Fibroblast of peridontal ligament (primary cell): ENCODE measurements at regions not wholly inside any gene's neighbourhood (a gene's known extent, or its start where the extent isn't known, plus 50 kb on each side); places are given as distances from the start of the nearest gene placed in this dataset.
"Not testable (repeated sequence)": the region's sequence is repeated elsewhere in the genome, so short reads cannot be mapped to it uniquely, and the experiment has no call there.

Experiments
- DNase-seq: peaks from one replicate; pipeline ENCODE4 v3.0.0-alpha.2; 2010; ENCODE audit errors: extremely low read depth

GRCh38 chr17:445839-446238 lies 93.2 kb upstream of the RPH3AL start, which contains the start of gene RFLNB:
RFLNB (minus strand) TSS chr17:445939.
- not testable (repeated sequence) for DNase-seq

GRCh38 chr17:444879-445454 lies 92.4 kb upstream of the RPH3AL start:
- no peak for DNase-seq

DNA sequence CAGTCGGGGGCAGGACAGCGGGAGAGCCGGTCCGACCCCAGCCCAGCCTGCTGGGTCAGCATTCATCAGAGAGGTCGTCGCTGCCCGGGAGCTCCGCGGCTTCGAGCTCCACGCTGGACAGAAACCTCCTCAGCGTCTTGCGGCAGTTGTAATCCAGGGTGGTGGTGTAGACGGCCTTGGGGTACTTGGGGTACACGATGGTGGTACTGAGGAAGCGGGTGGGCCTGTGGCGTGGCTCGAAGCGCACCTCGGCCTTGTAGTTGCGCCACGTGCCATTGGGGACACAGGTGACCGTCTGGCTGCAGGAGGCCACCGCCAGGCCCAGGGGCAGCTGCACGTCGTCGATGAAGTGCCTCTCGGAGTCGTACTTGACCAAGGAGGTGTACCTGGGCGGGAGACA lies 90.5 kb upstream of the RPH3AL start:
- no peak for DNase-seq

DNA sequence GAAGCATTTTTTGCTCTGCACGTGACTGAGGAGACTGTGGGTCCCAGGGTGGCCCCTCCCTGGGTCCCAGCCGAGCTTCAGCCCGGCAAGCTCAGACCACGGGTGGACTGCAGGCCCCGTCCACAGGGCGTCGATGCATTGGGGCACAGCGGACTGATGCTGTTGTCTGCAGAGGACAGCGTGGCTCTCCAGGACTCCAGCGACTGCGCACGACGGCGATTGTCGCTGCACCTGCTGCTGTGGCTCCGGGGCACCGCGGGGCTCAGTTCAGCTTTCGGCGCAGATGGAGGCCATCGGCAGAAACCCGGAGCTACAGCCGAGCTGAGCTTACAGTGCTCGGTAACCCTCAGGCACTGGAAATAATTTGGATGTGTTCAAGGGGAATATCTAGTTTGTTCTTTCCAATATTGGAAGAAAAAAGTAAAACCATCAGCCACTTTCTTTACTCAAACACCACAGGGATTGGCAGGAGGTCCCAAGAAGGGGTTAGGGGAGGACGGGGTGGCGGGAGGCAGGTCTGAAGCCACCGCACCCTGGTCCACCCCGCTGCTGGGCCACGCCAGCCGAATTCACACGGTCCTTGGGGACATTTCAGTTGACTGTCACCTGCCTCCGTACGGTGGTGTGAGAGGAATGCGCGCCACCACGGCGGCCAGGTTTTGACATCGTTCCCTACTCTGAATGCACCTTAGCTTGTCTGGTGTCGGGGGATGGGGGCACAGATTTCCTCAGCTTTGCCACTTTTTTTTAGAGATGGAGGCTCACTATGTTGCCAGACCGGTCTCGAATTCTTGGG lies 88.7 kb upstream of the RPH3AL start:
- no peak for DNase-seq

DNA sequence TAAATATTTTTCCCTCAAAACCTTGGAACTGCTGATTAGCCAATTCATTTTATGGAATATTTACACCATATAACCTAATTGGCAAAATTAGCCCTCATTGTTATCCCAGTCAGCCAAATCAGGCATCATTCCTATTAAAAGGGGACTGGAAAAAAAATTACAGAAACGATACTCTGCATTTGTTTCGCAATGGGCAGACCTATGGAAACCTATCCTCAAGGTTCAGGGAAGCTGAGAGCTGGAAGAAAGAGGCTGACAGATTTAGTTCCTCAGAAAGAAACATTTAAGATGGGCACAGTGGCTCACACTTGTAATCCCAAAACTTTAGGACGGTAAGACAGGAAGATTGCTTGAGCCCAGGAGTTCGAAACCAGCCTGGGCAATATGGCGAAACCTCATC lies 85.6 kb upstream of the RPH3AL start:
- no peak for DNase-seq

DNA sequence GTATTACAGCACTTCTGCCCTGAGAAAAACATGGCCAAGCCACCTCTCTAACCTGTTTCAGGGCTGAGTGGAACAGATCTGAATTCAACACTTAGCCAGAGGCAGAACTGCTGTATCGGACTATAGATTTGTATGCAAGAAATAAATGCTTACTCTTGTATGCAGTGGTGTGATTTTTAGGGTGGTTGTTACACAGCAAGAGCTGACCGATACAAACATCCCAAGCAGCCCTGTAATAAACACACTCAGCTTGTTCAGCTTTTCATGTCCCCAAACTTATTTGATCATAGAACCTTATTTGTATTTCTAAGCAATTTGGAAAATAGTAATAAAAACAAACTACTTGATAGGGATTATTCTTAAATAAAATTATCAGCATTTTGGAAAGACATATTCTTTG lies 84.9 kb upstream of the RPH3AL start:
- DNase-seq: no peak

DNA sequence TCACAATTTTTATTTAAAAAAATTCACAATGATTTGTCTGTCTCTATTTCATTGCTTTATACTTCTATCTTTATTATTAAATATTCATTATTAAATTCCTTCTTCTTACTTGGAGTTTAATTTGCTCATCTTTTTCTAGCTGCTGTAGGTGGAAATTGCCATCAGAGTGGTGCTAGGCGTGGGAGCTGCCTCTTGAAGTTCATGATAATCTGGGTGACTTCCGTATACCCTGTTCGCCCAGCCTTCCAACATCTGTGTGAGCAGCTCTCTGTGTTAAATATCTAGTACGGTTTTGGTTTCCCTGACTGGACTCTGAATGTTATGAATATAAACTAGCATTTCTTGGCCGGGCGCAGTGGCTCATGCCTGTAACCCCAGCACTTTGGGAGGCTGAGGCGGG lies 84.0 kb upstream of the RPH3AL start:
- DNase-seq: no peak

- not testable (repeated sequence) for DNase-seq
Observed at GRCh38 chr17:432471-432870, 79.9 kb upstream of the RPH3AL start.

GRCh38 chr17:431494-431893 lies 78.9 kb upstream of the RPH3AL start:
- DNase-seq: no peak

GRCh38 chr17:429589-429988 lies 77.0 kb upstream of the RPH3AL start:
- no peak for DNase-seq

GRCh38 chr17:428414-428813 lies 75.8 kb upstream of the RPH3AL start:
- DNase-seq: no peak

- no peak for DNase-seq
Observed at GRCh38 chr17:427891-428290, 75.3 kb upstream of the RPH3AL start.

DNA sequence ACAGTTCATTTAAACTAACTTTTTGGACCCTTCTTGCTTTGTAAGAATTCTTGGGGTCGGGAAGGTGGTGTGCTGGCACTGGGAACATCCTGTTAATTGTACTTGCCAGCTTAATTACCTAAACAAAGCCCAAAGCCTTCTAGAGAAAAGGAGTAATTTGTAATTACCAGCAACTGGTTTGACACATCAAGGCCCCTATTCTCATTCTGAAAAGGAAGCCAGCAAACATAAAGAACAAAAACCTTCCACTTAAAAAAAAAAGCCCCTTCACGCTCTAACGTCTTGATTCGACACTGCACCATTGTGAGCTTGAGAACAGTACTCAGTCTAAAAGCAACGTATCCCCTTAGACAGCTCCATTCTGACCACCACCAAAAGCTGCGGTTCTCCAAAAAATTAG lies 74.7 kb upstream of the RPH3AL start:
- DNase-seq: no peak

DNA sequence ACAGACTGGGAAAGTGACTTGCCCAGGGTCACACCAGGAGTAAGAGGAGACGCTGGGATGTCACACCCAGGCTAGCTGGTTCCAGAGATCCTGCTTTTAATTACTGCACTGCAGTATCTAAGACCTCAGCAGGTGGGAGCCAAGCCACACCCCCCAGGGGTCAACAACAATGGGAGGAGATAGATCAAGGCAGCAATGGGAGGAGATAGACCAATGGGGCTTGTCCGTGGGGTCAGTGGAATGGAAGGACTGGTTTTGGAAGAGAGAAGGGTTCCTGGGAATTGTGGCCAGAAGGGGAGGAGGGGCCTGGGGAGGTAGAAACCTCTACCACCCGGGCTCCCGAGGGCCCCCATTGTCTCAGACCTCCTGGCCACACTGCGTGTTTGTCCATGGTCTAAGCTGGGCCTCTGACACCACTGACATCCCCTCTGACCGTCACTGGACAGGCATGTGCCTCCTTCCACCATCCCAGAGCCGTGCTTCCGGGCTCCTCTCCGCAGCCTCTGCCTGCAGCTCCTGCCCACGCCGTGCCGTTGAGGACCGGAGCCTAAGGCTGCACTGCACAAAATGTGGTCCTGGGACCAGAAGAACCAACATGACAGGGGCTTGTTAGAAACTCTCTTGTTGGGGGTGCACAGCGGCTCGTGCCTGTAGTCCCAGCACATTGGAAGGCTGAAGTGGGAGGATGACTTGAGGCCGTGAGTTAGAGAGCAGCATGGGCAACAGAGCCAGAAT lies 69.8 kb upstream of the RPH3AL start:
- DNase-seq: no peak

- DNase-seq: no peak
Observed at GRCh38 chr17:420479-421175, 68.0 kb upstream of the RPH3AL start.

GRCh38 chr17:419073-419735 lies 66.6 kb upstream of the RPH3AL start:
- no peak for DNase-seq

DNA sequence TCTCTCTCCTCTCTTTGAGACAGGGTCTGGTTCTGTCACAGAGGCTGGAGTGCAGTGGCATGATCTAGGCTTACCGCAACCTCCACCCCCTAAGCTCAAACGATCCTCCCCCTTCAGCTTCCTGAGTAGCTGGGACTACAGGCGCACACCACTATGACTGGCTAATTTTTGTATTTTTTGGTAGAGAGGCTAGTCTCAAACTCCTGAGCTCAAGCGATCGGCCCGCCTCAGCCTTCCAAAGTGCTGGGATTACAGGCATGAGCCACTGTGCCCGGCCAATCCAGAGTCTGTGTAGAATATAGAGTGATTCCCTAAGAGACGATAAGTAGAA lies 65.8 kb upstream of the RPH3AL start:
- no peak for DNase-seq

- no peak for DNase-seq
Observed at GRCh38 chr17:417691-418420, 65.2 kb upstream of the RPH3AL start.

DNA sequence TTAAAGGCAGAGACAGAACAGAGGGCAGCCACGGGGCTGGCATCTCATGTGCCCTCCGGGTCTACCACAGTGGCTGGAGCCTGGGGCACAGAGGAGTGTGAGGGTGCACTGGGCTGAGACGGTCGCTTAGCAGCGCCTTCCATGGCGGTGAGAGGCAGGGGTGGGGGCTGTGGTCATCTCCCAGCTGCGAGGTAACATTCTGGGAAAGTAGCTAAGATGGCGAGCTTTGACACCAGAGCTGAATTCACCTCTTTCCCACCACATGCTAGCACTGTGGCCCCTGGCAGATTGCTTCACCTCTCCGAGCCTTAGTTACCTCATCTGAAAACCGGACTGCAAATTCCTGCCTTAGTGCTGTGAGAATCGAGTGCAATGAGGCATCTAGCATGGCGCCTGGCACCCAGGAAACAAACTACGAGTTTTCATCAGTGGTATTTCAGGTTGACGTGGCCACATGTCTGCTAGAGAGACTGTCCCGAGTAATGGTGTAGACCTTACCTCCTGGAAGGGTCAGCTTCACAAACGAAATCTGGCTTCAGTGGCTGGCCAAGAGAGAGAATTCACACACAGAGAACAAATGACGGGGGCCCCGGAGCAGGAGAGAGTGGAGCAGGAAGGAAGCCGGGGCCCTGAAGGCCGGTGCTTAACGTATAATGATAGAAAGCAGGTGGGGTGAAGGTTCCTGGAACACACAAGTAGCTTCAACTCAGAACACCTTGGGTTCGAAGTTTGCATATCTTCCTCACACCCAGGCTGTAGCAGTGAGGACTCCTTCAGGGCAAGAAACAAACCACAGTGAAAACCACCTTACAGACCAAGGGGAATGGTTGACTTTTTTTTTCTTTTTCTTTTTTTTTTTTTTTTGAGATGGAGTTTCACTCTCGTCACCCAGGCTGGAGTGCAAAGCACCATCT lies 63.9 kb upstream of the RPH3AL start:
- DNase-seq: no peak

DNA sequence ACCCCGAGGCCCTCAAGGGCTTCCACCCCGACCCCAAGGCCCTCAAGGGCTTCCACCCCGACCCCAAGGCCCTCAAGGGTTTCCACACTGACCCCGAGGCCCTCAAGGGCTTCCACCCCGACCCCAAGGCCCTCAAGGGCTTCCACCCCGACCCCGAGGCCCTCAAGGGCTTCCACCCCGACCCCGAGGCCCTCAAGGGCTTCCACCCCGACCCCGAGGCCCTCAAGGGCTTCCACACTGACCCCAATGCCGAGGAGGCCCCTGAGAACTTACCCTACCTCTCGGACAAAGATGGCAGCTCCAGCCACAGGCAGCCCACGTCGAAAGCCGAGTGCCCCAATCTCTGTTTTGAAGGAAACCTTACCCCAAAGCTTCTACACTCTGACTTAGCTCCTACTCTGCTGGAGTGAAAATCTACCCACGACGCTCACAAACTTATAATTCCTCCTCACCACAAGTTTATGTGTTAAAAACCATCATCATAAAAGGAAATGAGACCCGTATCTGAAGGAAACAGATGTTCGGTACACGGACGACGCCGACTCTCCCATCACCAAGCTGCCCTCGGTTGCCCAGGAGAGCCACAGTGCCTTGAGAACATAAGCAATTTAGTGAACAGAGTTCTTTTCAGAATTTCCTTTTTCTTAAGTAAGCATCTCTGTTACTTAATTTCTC lies 61.2 kb upstream of the RPH3AL start:
- no peak for DNase-seq
